Neural cell (in vitro differentiated cells): ENCODE measurements at regions not wholly inside any gene's neighbourhood (a gene's known extent, or its start where the extent isn't known, plus 50 kb on each side); places are given as distances from the start of the nearest gene placed in this dataset.

Source experiments
- CTCF ChIP-seq: fragments of 450-650 bp; IDR thresholded peaks from 2 replicates; pipeline ENCODE4 v1.5.1; 2014; ENCODE audit warnings: antibody characterized with exemption, mild to moderate bottlenecking, moderate library complexity; ENCODE audit not compliant: poor library complexity, severe bottlenecking
- EZH2 ChIP-seq: fragments of 200-600, 300-800 bp; shearing (Covaris generic), sonication (generic); IDR thresholded peaks from 2 replicates; pipeline ENCODE4 v1.6.1; 2014; ENCODE audit warnings: antibody characterized with exemption, low read length, borderline replicate concordance, mild to moderate bottlenecking; ENCODE audit not compliant: insufficient read depth, poor library complexity, severe bottlenecking

- no peak for TF ChIP-seq EZH2
- TF ChIP-seq CTCF: no peak
Observed at GRCh38 chr2:239903803-239904202, 121.3 kb downstream of the NDUFA10 start.
